ENCODE measurements at regions not wholly inside any gene's neighbourhood (a gene's known extent, or its start where the extent isn't known, plus 50 kb on each side); places are given as distances from the start of the nearest gene placed in this dataset.
"Not testable (repeated sequence)": the region's sequence is repeated elsewhere in the genome, so short reads cannot be mapped to it uniquely, and the experiment has no call there.

- no peak for DNase-seq (ENCODE audit: low spot score)
- H3K4me1 ChIP-seq (ENCODE audit: insufficient read depth, low read length, poor library complexity, severe bottlenecking): no peaks in the 10 kb centered on the region
- intact Hi-C loops (cut with micrococcal nuclease; ENCODE audit: unreplicated experiment): no loop called here
- ChIA-PET CTCF (no interaction called here), POLR2A (ENCODE audit: low non-redundant PET) (no interaction called here)
- H3K4me3 ChIP-seq (ENCODE audit: low read depth, low read length, poor library complexity, severe bottlenecking): no peak overlapping the region
- no peak overlapping the region for H3K27ac ChIP-seq (ENCODE audit: low read depth, low read length, poor library complexity, severe bottlenecking)
- H3K27me3 ChIP-seq (replicated peaks; ENCODE audit: insufficient read depth, low read depth, low read length, poor library complexity): no peaks in the 10 kb centered on the region
- no peaks in the 10 kb centered on the region for H3K9me3 ChIP-seq (ENCODE audit: low read depth, low read length, poor library complexity, severe bottlenecking)
- BruUV-seq (replicated peaks): no TSS peak
- no peak for TF ChIP-seq CTCF (conservative IDR thresholded peaks at IDR 0.05; ENCODE audit: low read depth, low read length)
- no peak for TF ChIP-seq EZH2 (IDR thresholded peaks at IDR 0.05; ENCODE audit: borderline replicate concordance, low read depth, low read length, poor library complexity, severe bottlenecking)
- H3K36me3 ChIP-seq (ENCODE audit: insufficient read depth, low read length, poor library complexity, severe bottlenecking): no peaks in the 10 kb centered on the region
Measured at GRCh38 chr20:57977141-57977540, 251.3 kb downstream of the ANKRD60 start.

DNA sequence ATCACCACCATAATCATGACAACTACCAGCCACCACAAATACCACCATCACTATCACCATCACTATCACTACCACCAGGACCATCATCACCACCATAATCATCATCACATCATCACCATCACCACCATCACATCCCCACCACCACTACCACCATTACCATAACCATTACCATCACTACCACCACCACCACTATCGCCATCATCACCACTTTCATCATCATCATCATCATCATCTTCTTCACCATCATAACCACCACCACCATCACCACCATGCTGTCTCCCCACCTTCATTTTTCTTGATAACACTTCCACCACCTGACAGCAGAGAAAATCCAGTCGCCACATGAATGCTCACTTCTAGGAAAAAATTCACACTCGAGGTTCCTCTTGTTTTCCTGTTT, 253.6 kb downstream of the ANKRD60 start:
- intact Hi-C loops (cut with micrococcal nuclease; ENCODE audit: unreplicated experiment): no loop called here
- no peak overlapping the region for H3K4me3 ChIP-seq (ENCODE audit: low read depth, low read length, poor library complexity, severe bottlenecking)
- DNase-seq (ENCODE audit: low spot score): no peak
- no peaks in the 10 kb centered on the region for H3K27me3 ChIP-seq (replicated peaks; ENCODE audit: insufficient read depth, low read depth, low read length, poor library complexity)
- TF ChIP-seq EZH2 (IDR thresholded peaks at IDR 0.05; ENCODE audit: borderline replicate concordance, low read depth, low read length, poor library complexity, severe bottlenecking) (no peak), CTCF (conservative IDR thresholded peaks at IDR 0.05; ENCODE audit: low read depth, low read length) (no peak)
- H3K4me1 ChIP-seq (ENCODE audit: insufficient read depth, low read length, poor library complexity, severe bottlenecking): no peaks in the 10 kb centered on the region
- no peak overlapping the region for H3K27ac ChIP-seq (ENCODE audit: low read depth, low read length, poor library complexity, severe bottlenecking)
- no peaks in the 10 kb centered on the region for H3K9me3 ChIP-seq (ENCODE audit: low read depth, low read length, poor library complexity, severe bottlenecking)
- BruUV-seq (replicated peaks): no TSS peak
- CTCF ChIA-PET: no interaction called here
- POLR2A ChIA-PET (ENCODE audit: low non-redundant PET): no interaction called here
- no peaks in the 10 kb centered on the region for H3K36me3 ChIP-seq (ENCODE audit: insufficient read depth, low read length, poor library complexity, severe bottlenecking)

GRCh38 chr20:57973886-57974285, 254.6 kb downstream of the ANKRD60 start:
- Histone ChIP-seq H3K4me3 (ENCODE audit: low read depth, low read length, poor library complexity, severe bottlenecking) (no peak overlapping the region), H3K27me3 (replicated peaks; ENCODE audit: insufficient read depth, low read depth, low read length, poor library complexity) (no peaks in the 10 kb centered on the region), H3K27ac (ENCODE audit: low read depth, low read length, poor library complexity, severe bottlenecking) (no peak overlapping the region), H3K9me3 (ENCODE audit: low read depth, low read length, poor library complexity, severe bottlenecking) (no peaks in the 10 kb centered on the region), H3K36me3 (ENCODE audit: insufficient read depth, low read length, poor library complexity, severe bottlenecking) (no peaks in the 10 kb centered on the region), H3K4me1 (ENCODE audit: insufficient read depth, low read length, poor library complexity, severe bottlenecking) (no peaks in the 10 kb centered on the region)
- ChIA-PET POLR2A (ENCODE audit: low non-redundant PET) (no interaction called here), CTCF (no interaction called here)
- intact Hi-C loops (cut with micrococcal nuclease; ENCODE audit: unreplicated experiment): no loop called here
- no peak for TF ChIP-seq CTCF (conservative IDR thresholded peaks at IDR 0.05; ENCODE audit: low read depth, low read length)
- no peak for TF ChIP-seq EZH2 (IDR thresholded peaks at IDR 0.05; ENCODE audit: borderline replicate concordance, low read depth, low read length, poor library complexity, severe bottlenecking)
- no TSS peak for BruUV-seq (replicated peaks)
- DNase-seq (ENCODE audit: low spot score): no peak

- BruUV-seq (replicated peaks); H3K27me3 ChIP-seq (replicated peaks; ENCODE audit: insufficient read depth, low read depth, low read length, poor library complexity); H3K4me3 ChIP-seq (ENCODE audit: low read depth, low read length, poor library complexity, severe bottlenecking); POLR2A ChIA-PET (ENCODE audit: low non-redundant PET); H3K9me3 ChIP-seq (ENCODE audit: low read depth, low read length, poor library complexity, severe bottlenecking); intact Hi-C loops (cut with micrococcal nuclease; ENCODE audit: unreplicated experiment); H3K27ac ChIP-seq (ENCODE audit: low read depth, low read length, poor library complexity, severe bottlenecking); CTCF ChIA-PET; H3K4me1 ChIP-seq (ENCODE audit: insufficient read depth, low read length, poor library complexity, severe bottlenecking); DNase-seq (ENCODE audit: low spot score); H3K36me3 ChIP-seq (ENCODE audit: insufficient read depth, low read length, poor library complexity, severe bottlenecking): not testable (repeated sequence)
Measured at GRCh38 chr20:57971583-57971982, 256.9 kb downstream of the ANKRD60 start.
